ENCODE measurements at regions not wholly inside any gene's neighbourhood (a gene's known extent, or its start where the extent isn't known, plus 50 kb on each side); places are given as distances from the start of the nearest gene placed in this dataset.

DNA sequence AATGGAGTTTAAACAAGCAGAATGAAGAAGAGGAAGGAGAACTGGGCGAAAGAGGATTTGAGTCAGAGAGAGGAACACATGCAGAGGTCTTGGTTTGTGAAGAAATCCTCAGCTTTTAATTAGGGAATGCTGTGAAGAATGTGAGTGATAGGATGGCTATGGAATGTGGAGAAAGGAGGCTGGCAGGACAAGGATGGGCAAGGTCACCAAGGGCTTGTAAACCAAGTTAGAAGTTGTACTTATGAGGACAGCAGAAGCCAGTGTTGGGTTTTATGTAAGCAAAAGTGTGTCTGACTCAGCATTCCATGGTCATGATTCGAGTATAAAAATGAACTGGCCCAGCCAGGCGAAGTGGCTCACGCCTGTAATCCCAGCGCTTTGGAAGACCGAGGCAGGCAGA is 60.0 kb upstream of the IL12A start:
- TF ChIP-seq, protein P1, sequence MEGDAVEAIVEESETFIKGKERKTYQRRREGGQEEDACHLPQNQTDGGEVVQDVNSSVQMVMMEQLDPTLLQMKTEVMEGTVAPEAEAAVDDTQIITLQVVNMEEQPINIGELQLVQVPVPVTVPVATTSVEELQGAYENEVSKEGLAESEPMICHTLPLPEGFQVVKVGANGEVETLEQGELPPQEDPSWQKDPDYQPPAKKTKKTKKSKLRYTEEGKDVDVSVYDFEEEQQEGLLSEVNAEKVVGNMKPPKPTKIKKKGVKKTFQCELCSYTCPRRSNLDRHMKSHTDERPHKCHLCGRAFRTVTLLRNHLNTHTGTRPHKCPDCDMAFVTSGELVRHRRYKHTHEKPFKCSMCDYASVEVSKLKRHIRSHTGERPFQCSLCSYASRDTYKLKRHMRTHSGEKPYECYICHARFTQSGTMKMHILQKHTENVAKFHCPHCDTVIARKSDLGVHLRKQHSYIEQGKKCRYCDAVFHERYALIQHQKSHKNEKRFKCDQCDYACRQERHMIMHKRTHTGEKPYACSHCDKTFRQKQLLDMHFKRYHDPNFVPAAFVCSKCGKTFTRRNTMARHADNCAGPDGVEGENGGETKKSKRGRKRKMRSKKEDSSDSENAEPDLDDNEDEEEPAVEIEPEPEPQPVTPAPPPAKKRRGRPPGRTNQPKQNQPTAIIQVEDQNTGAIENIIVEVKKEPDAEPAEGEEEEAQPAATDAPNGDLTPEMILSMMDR (IDR thresholded peaks at IDR 0.05; ENCODE audit: low read depth, low read length), result no peak
- TF ChIP-seq, protein P2, sequence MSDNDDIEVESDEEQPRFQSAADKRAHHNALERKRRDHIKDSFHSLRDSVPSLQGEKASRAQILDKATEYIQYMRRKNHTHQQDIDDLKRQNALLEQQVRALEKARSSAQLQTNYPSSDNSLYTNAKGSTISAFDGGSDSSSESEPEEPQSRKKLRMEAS (IDR thresholded peaks at IDR 0.05; ENCODE audit: low read depth, low read length), result no peak
- TF ChIP-seq POLR2A (IDR thresholded peaks at IDR 0.05; ENCODE audit: extremely low read depth, insufficient read length) (no peak), MYC (IDR thresholded peaks at IDR 0.05; ENCODE audit: low read depth, low read length) (no peak)

All from NB4 (cell line).